Hepatocyte (in vitro differentiated cells): ENCODE measurements at regions not wholly inside any gene's neighbourhood (a gene's known extent, or its start where the extent isn't known, plus 50 kb on each side); places are given as distances from the start of the nearest gene placed in this dataset.
"Not testable (repeated sequence)": the region's sequence is repeated elsewhere in the genome, so short reads cannot be mapped to it uniquely, and the experiment has no call there.

Experiments used
- DNase-seq: peaks from one replicate; pipeline ENCODE4 v3.0.0-alpha.2; 2016; ENCODE audit warnings: low spot score
- H2AFZ ChIP-seq: fragments of 200-600 bp; sonication (generic); 2 replicates; pipeline ENCODE4 v1.6.0; 2016; ENCODE audit warnings: antibody characterized with exemption, mild to moderate bottlenecking
- H3K27ac ChIP-seq: fragments of 200-600 bp; sonication (generic); 2 replicates; pipeline ENCODE4 v1.5.1; 2016; ENCODE audit warnings: mild to moderate bottlenecking
- H3K27me3 ChIP-seq: fragments of 200-600 bp; sonication (generic); 2 replicates; pipeline ENCODE4 v1.6.1; 2016
- H3K36me3 ChIP-seq: fragments of 200-600 bp; sonication (generic); replicated peaks from 2 replicates; pipeline ENCODE4 v1.5.1; 2016; ENCODE audit warnings: low read depth; ENCODE audit not compliant: insufficient read depth
- H3K4me1 ChIP-seq: fragments of 200-600 bp; sonication (generic); 2 replicates; pipeline ENCODE4 v1.5.1; 2016; ENCODE audit warnings: mild to moderate bottlenecking, moderate library complexity; ENCODE audit not compliant: insufficient read depth
- H3K4me2 ChIP-seq: fragments of 200-600 bp; sonication (generic); 2 replicates; pipeline ENCODE4 v1.6.0; 2016
- H3K4me3 ChIP-seq: fragments of 200-600 bp; sonication (generic); 2 replicates; pipeline ENCODE4 v1.5.1; 2016; ENCODE audit warnings: mild to moderate bottlenecking
- H3K79me2 ChIP-seq: fragments of 200-600 bp; sonication (generic); 2 replicates; pipeline ENCODE4 v1.6.0; 2017; ENCODE audit warnings: mild to moderate bottlenecking
- H3K9me2 ChIP-seq: fragments of 200-600 bp; sonication (generic); replicated peaks from 2 replicates; pipeline ENCODE4 v1.6.0; 2017; ENCODE audit warnings: mild to moderate bottlenecking; ENCODE audit not compliant: insufficient read depth
- H3K9me3 ChIP-seq: fragments of 200-600 bp; sonication (generic); 2 replicates; pipeline ENCODE4 v1.5.1; 2016; ENCODE audit warnings: low read depth, mild to moderate bottlenecking
- H4K20me1 ChIP-seq: fragments of 200-600 bp; sonication (generic); 2 replicates; pipeline ENCODE4 v1.6.0; 2016; ENCODE audit warnings: mild to moderate bottlenecking; ENCODE audit not compliant: insufficient read depth, poor library complexity, severe bottlenecking
- EZH2 ChIP-seq: fragments of 200-600 bp; sonication (generic); IDR thresholded peaks from 2 replicates; pipeline ENCODE4 v1.6.1; 2016; ENCODE audit warnings: antibody characterized with exemption, mild to moderate bottlenecking, borderline replicate concordance
- EZH2phosphoT487 ChIP-seq: fragments of 200-600 bp; sonication (generic); IDR thresholded peaks from one replicate; pipeline ENCODE4 v1.6.1; 2018; ENCODE audit warnings: antibody characterized with exemption, mild to moderate bottlenecking, low read depth, moderate library complexity; ENCODE audit not compliant: unreplicated experiment, severe bottlenecking
- WGBS: methylation state at CpG from one replicate; pipeline ENCODE4 v1.1.6; 2016; ENCODE audit warnings: low lambda C conversion rate; ENCODE audit errors: missing lambda C conversion rate; 5-methylcytosine and 5-hydroxymethylcytosine counted together
- TF ChIP-seq, protein P1 (sequence below): fragments of 200-600 bp; sonication (generic); IDR thresholded peaks from 2 replicates; pipeline ENCODE4 v1.5.1; 2016; ENCODE audit warnings: antibody characterized with exemption, mild to moderate bottlenecking; ENCODE audit not compliant: poor library complexity

DNA sequence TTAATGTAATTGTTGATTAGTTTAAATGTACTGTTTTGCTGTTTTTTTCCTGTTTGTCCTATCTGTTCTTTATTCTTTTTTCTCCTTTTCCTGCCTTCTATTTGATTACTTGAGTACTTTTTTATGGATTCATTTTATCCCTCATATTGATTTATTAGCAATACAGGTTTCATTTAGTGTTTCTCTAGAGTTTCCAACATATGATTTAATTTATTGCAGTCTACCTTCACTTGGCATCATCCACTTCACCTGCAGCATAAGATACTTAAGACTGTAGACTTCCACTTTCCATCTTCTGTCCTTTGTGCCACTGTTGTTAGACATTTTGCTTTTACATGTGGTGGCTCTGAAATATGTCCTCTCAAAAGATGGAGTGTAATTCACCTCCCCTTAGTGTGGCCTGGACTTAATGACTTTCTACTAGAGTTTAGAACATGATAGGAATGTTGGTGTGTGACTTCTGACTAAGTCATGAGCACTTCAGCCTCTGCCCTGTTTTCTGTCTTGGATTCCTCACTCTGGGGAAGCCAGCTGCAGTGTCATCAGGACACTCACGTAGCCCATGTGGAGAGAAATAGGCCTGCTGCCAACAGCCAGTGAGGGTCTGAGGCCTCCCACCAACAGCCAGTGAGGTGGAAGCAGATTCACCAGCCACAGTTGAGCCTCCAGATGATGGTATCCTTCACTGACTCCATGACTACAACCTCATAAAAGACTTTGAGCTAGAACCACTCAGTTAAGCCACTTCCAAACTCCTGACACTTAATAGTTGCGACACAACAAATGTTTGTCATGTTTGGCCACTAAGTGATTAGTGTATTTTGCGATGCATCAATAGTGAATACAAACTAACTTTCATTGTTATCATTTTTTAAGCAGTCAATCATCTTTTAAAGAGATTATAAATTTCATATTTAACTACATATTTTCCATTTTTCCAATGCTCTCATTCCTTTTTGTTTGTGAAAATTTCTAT, 643.5 kb upstream of the DPP6 start:
- no peaks in the 10 kb centered on the region for H3K9me3 ChIP-seq
- no peaks in the 10 kb centered on the region for H3K9me2 ChIP-seq
- H3K4me3 ChIP-seq: no peak overlapping the region
- H3K79me2 ChIP-seq: no peaks in the 10 kb centered on the region
- no peak overlapping the region for H3K27ac ChIP-seq
- no peaks in the 10 kb centered on the region for H4K20me1 ChIP-seq
- no peaks in the 10 kb centered on the region for H3K4me1 ChIP-seq
- H3K27me3 ChIP-seq: no peaks in the 10 kb centered on the region
- 74% methylated on average over 3 of the region's 3 CpGs for WGBS
- TF ChIP-seq EZH2 (no peak), EZH2phosphoT487 (no peak)
- TF ChIP-seq, protein P1, sequence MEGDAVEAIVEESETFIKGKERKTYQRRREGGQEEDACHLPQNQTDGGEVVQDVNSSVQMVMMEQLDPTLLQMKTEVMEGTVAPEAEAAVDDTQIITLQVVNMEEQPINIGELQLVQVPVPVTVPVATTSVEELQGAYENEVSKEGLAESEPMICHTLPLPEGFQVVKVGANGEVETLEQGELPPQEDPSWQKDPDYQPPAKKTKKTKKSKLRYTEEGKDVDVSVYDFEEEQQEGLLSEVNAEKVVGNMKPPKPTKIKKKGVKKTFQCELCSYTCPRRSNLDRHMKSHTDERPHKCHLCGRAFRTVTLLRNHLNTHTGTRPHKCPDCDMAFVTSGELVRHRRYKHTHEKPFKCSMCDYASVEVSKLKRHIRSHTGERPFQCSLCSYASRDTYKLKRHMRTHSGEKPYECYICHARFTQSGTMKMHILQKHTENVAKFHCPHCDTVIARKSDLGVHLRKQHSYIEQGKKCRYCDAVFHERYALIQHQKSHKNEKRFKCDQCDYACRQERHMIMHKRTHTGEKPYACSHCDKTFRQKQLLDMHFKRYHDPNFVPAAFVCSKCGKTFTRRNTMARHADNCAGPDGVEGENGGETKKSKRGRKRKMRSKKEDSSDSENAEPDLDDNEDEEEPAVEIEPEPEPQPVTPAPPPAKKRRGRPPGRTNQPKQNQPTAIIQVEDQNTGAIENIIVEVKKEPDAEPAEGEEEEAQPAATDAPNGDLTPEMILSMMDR: no peak
- H3K36me3 ChIP-seq: no peaks in the 10 kb centered on the region
- DNase-seq: no peak
- no peak overlapping the region for H2AFZ ChIP-seq
- no peak overlapping the region for H3K4me2 ChIP-seq

- H2AFZ ChIP-seq, H3K27me3 ChIP-seq, H3K9me2 ChIP-seq, H3K4me2 ChIP-seq, H3K79me2 ChIP-seq, H4K20me1 ChIP-seq, DNase-seq, H3K9me3 ChIP-seq, H3K4me3 ChIP-seq, H3K4me1 ChIP-seq, H3K36me3 ChIP-seq, H3K27ac ChIP-seq: not testable (repeated sequence)
- 83% methylated on average over 10 of the region's 10 CpGs for WGBS
Measured at GRCh38 chr7:153409567-153410342, 642.4 kb upstream of the DPP6 start.

DNA sequence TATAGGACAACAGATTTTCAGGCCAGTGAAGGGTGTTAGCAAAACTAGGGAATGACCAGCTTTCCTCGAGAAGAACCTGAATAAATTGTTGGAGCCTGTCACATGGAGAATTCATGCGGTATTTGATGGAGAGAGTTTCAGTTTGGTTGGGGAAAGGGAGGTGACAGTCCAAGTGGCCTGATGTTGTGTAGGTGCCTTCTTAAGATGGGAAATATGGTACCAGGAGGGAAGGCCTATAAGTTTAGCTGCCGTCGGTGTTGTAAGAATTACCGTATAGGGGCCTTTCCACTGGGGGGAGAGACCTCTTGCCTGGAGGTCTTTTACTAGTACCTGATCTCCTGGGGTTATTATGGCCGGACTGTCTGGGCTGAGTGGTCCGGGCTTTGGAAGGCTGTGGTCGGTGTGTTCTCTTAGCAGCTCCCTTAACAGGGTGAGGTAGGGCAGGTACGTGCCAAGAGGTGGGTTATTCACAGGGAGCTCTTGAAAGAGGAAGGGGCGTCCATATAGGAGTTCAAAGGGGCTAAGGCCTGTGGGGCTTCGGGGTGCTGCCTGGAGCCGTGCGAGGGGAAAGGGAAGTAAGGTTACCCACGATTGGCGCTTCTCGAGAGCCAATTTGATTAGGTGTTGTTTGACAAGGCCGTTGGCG, 641.1 kb upstream of the DPP6 start:
- not testable (repeated sequence) for DNase-seq, H3K4me3 ChIP-seq, H4K20me1 ChIP-seq, H2AFZ ChIP-seq, H3K9me3 ChIP-seq, H3K79me2 ChIP-seq, H3K4me1 ChIP-seq, H3K36me3 ChIP-seq, H3K4me2 ChIP-seq, H3K9me2 ChIP-seq, H3K27me3 ChIP-seq, H3K27ac ChIP-seq
- WGBS: 87% methylated on average over 18 of the region's 18 CpGs

GRCh38 chr7:153412114-153412823, 639.9 kb upstream of the DPP6 start:
- H3K27me3 ChIP-seq, H2AFZ ChIP-seq, H3K79me2 ChIP-seq, H3K27ac ChIP-seq, H3K4me1 ChIP-seq, DNase-seq, H4K20me1 ChIP-seq, H3K9me2 ChIP-seq, H3K4me3 ChIP-seq, H3K9me3 ChIP-seq, H3K36me3 ChIP-seq, H3K4me2 ChIP-seq: not testable (repeated sequence)
- WGBS: 92% methylated on average over 26 of the region's 26 CpGs

DNA sequence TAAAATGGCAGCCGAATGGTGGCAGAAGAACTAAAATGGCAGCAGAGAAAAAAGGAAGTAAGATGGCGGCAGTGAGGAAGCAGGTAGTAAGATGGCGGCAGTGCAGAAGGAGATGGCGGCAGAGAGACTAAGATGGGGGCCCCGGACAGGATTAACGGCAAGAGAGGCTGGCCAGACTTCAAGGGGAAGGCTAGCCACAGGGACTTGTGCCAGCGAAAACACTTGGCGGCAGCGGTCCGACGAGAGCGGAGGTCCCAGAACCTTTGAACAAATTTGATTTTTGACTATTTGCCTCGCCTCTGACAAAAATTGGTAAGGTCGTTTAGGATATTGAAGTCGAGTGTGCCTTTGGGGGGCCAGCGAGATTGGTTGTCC, 639.4 kb upstream of the DPP6 start:
- H4K20me1 ChIP-seq, H3K9me2 ChIP-seq, H2AFZ ChIP-seq, H3K4me1 ChIP-seq, H3K79me2 ChIP-seq, H3K36me3 ChIP-seq, H3K27me3 ChIP-seq, DNase-seq, H3K4me2 ChIP-seq, H3K9me3 ChIP-seq, H3K4me3 ChIP-seq, H3K27ac ChIP-seq: not testable (repeated sequence)
- WGBS: 94% methylated on average over 16 of the region's 16 CpGs
